HL-60 (cell line): ENCODE measurements at regions not wholly inside any gene's neighbourhood (a gene's known extent, or its start where the extent isn't known, plus 50 kb on each side); places are given as distances from the start of the nearest gene placed in this dataset.

Experiments used
- CTCF ChIP-seq: IDR thresholded peaks from one replicate; pipeline ENCODE4 v1.5.1; 2011; ENCODE audit warnings: low read length, control low read depth, inconsistent platforms; ENCODE audit not compliant: insufficient read depth
- GABPA ChIP-seq: IDR thresholded peaks from 2 replicates; pipeline ENCODE4 v1.6.1; 2012; ENCODE audit warnings: low read depth
- POLR2AphosphoS5 ChIP-seq: IDR thresholded peaks from 2 replicates; pipeline ENCODE4 v1.6.1; 2012; ENCODE audit warnings: low read depth
- REST ChIP-seq: IDR thresholded peaks from 2 replicates; pipeline ENCODE4 v1.6.1; 2012; ENCODE audit warnings: low read depth; ENCODE audit not compliant: insufficient replicate concordance

GRCh38 chr20:16147916-16148315, 425.3 kb downstream of the KIF16B start:
- TF ChIP-seq CTCF (no peak), POLR2AphosphoS5 (no peak), GABPA (no peak), REST (no peak)
